DMS53 (cell line): ENCODE measurements at regions not wholly inside any gene's neighbourhood (a gene's known extent, or its start where the extent isn't known, plus 50 kb on each side); places are given as distances from the start of the nearest gene placed in this dataset.
"Not testable (repeated sequence)": the region's sequence is repeated elsewhere in the genome, so short reads cannot be mapped to it uniquely, and the experiment has no call there.

Source experiments
- DNase-seq: peaks from one replicate; lab custom pipeline; 2025; lab: John Stamatoyannopoulos, UW

DNA sequence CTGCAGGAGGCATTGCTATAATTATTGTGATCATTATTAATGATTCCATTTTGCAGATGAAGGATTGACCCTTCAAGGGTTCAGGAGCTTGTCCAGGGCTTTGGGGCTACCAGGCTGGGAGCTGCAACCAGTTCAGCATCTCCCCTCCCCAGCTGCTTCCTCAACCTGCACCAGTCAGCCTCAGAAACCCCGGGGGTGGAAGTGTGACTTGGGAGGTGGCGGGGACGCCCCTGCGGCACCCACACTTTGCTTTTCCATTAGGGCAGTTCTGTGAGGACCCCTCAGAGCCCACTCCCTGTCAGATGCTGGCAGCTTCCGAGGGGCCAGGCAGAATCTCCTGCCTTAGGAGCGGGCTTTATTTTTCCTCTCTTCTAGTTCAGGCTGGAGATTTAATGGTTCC lies 85.6 kb downstream of the OLFM1 start:
- DNase-seq = no peak

DNA sequence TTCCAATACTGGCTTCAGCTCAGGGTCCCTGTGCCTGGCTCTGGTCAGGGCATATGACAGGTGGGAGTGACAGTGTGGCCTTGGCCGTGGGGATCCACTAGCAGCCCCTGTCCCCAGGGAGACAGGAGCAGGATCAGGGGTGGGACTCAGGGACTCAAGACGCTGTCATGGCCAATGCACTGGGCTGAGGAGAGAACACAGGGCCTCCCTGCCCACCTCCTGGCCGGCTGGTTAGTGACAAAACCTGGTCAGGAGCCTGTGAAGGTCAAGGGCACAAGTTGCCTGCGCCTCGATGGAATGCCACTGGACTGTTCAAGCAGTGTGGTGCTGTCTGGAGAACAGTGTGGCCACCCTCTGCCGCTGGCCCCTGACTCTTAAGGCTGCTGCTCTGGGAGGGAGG lies 86.8 kb downstream of the OLFM1 start:
- DNase-seq = no peak

DNA sequence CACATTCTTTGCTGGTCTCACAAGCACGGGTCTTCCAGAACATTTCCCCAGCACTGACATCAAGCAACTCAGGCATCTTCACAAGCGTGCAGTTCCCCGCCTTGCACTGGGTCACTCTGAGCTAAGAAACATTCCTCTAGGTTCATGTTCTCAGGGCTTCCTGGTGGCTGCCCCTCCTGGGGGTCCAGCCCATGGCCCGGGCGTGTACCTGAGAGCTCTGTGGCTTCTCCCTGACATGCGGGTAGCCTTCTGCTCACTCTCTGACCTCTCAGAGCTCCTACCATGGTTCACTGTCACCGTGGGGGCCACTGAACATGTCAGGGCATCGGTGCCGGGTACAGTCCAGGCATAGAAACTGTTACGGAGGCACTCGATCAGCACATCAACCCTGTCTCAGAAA lies 87.5 kb downstream of the OLFM1 start:
- no peak for DNase-seq

DNA sequence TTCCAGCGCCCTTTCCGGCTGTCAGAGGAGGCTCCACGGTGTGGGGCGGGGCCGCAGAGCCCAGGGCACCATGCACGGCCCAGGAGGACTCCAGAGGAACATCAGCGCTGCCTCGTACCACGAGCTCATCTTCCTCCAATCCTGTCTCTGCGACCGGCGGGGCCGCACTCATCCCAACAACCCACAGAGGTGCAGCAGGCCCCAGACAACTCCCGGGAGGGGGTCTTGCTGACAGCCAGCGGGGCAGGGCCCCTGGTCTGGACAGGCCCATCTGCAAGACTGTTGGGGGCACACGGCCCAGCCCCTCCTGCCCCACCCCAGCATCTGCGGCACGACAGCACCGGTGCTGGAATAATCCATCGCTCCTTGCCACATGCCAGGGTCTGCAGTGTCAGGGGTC lies 88.8 kb downstream of the OLFM1 start:
- no peak for DNase-seq

DNA sequence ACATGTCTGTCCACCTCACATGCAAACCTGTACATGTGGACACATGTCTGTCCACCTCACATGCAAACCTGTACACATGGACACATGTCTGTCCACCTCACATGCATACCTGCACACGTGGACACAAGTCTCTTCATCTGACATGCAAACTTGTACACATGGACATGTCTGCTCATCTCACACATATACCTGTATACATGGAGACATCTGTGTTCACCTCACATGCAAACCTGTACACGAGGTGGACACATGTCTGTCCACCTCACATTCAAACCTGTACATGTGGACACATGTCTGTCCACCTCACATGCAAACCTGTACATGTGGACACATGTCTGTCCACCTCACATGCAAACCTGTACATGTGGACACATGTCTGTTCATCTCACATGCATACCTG lies 90.1 kb downstream of the OLFM1 start:
- DNase-seq = not testable (repeated sequence)

DNA sequence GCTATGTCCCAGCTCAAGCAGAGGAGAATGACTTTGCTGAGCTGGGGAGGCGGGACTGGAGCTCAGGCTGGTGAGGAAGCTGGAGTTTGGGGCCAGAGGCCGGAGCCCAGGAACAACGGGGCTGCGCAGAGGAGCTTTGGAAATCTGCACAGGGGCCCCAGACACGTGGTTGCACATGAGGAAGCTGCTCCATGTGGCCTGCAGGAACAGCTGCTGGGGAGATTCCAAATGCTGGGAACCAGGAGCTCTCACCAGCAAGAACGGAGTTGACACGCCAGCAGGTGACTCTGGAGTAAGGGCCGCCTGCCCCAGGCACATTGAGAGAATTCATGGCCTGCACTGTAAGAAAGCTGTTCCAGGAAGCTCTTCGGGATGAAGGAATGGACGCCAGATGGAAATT lies 91.0 kb downstream of the OLFM1 start:
- no peak for DNase-seq

DNA sequence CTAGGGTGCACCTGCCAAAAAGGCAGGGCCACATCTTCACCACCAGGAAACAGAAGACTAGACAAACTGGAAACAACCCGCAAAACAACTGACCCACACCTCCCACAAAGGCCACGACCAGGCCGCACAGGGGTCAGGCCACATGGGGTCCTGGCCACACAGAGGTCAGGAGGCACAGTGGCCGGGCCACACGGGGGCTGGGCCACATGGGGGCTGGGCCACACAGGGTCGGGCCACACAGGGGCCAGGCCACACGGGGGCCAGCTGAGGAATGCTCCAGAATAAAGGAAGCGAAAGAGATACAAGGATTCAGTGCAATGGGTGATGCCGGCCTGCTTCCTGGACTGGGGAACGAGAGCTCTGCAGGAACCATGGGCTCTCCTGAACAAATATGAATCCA lies 91.6 kb downstream of the OLFM1 start:
- DNase-seq = no peak

DNA sequence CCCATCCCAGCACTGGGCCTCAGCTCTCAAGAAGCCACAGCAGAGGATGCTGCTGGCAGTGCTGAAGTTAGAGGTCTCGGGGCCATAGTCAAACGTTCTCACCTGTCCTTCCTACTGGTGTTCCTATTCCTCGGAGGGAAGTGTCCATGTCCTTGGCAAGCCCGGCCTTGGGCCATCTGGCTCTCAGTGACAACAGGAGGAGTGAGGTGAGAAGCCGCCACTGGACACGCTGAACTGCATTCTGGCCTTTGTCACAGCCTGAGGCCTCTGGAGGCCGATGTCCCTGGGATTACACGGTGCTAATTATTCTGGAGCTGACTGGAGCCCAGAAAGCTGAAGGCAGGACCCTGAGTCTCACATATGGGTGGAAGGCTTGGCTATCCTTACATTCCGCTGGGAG lies 92.5 kb downstream of the OLFM1 start:
- no peak for DNase-seq

DNA sequence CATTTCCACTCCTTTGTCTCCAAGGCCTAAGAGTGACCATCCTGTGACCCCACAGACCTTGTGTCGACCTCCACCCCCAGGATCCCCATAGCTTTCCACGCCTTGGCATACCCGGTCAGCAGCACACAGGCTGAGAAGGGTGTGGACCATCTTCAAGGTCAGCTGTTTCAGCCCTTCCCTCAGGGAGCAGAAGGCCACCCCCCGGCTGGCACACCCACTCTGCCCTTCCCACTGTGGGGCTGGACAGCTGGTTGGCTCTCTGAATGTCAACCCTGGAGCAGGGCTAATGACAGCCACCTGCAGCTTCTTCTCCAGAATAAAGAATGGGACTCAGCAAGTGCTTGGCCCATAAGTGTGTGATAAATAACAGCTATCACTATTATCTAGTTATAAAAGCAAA lies 93.1 kb downstream of the OLFM1 start:
- no peak for DNase-seq

DNA sequence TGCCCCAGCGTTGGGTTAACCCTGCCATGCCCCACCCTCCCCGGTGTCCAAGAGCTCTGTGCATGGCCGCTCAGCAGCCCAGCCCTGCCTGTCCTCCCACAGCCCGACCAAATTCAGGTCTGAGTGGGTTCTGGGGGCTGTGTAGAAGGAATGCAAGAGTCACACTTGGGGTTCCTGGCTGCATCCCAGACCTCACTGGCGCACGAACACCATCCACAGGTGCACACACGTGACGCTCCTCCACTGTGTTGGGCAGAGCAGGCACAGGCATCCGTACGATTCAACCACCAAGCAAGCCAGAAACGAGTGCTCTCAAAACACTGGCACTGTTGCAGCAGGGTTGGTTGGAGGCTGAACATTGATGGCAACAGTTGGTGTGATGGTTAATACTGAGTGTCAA lies 93.9 kb downstream of the OLFM1 start:
- DNase-seq = no peak

DNA sequence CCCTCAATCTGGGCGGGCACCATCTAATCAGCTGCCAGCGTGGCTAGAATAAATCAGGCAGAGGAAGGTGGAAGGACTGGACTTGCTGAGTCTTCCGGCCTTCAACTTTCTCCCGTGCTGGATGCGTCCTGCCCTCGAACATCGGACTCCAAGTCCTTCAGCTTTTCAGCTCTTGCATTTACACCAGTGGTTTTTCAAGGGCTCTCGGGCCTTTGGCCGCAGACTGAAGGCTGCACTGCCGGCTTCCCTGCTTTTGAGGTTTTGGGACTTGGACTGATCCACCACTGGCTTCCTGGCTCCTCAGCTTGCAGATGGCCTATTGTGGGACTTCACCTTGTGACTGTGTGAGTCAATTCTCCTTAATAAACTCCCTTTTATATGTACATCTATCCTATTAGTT lies 94.4 kb downstream of the OLFM1 start:
- DNase-seq = not testable (repeated sequence)

DNA sequence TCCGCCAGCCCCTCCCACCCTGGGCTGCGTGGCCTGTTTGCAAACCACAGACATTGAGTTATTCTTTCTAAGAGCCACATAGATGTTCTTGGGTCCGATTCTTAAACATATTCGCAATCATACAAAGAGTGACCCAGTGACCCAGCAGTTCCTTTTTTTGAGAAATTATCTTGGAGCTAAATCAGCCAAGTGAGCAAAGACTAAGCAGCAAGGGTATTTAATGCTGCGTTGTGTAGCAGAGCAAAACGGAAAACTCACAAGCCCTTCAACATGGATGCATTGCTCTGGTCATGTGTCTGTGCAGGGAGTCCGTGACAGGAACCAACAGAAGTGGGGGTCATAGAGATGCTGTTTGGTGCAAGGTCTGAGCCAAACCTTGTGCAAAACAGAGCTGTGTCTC lies 95.6 kb downstream of the OLFM1 start:
- no peak for DNase-seq

DNA sequence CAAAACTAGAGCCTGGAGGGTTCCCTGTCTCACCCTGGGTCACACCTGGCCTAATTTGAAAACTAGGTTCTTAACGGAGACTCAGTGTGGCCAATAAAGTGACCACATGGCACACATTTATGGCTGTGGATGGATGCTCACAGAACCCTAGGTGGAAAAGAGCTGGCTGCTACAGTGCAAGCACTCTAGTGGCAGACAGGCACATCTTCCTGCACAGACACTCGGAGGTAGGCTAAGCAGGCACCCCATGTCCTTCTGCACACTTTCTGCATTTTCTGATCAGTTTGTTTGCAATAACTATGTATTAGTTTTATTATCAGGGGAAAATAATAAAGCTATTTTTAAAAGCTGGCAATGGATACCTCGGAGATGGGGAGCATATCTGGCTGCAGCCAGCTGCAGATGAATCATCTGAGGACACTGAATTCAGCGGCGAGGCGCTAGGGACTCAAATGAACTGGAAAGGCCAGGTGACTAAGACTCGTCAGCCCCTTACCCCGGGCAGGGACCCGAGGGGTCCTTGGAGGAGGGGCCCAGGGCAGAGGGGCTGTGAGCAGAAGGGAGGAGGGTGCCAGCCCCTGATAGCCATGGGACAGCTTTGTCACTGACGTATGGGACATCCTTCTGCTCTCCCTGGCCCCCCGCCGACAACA lies 96.2 kb downstream of the OLFM1 start:
- DNase-seq = no peak

DNA sequence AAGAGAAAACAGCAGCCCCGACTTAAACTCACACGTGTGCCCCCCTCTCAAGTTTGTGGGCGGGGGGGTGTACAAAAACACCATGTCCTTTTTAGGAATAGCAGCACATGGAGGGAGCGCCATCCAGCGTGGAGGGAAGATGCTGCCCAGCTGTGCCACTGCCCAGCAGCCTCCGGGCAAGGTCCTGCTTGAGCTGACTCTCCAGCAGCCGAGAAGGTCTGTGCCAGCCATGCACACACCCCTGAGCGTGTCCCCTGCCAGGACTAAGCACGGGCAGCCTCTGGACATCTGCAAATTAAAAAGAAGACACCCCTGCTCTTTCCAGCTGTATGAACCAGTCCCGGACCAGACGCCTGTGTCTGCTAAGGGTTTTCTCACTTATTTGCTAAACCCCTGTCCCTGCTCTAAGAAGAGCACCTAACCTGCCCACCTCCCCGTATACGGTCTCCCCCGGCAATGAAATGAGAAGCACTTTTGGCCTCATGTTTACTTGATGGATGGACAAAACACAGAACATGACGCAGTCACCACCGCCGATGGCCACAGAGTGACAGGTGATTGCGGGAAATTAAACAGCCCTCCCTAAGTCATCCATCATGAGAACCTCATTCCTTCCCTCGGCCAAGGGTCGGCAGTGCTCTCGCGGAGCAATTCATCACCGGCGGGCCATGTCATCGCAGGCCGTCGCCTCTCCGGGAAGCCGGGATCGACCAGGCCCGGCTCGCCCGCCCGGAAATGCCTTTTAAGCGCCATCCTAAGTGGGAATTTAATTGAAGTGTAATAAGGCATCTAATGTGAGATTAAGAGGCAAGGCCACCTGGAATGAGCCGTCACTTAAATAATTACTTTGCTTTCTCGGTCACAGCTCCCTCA lies 96.9 kb downstream of the OLFM1 start:
- no peak for DNase-seq

DNA sequence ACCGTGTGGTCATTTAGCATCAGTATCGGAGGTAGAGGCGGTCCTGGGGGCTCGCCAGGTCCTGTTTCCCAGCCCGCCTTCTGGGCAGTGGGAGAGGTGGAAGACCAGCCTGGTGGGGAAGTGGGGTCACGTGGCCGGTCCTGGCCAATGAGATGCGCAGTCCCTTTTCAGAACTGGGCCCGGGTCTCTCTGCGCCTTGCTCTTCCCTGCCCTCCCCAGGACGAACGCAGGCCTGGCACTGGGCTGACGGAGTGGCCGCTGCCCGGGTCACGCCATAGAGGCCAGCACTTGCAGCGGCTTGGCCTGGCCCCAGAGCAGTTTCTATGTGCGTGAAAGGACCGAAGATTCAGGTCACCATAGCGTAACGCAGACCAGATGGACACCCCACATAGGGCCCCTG lies 97.6 kb downstream of the OLFM1 start:
- no peak for DNase-seq

DNA sequence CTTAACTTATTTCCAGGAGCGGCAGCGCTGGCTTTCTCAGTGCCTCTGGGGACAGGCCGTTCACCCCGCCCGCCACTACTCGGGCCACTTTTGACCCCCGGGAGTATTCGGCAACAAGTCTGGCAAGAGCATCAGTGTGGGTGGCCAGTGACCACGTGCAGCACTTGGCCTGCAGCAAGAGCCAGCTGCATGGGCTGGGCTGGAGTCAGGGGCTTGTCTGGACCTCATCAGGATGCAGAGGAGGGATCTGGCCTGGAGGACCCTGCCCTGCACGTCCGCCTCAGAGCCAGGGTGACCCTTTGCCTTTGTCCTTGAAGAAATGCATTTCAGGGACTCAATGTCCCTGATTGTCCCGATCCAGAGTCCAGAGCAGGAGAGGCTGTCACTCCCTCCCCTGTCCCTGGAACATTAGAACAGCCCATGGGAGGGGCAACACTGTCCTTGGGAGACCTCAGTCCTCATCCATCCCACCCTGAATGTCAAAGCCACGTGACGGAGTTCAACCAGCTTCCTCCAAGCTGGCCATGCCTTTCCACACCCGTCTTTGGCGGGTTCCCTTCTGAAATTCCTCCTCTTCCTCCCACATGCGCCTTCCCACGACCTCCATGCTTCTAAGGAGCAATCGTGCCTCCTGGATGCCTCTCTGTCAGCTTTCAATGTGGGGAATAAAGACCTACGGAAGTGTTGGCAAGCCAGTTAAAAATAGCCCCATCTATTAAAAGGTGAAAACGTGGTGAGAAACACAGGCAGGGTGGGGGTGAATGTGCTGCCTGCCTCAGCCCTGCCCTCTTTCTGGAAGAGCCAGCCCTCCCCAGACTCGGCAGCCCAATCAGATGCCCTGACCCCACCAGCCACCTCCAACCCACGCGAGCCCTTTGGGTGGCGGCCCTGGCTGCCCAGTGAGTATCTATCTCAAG lies 99.0 kb downstream of the OLFM1 start:
- DNase-seq = no peak

DNA sequence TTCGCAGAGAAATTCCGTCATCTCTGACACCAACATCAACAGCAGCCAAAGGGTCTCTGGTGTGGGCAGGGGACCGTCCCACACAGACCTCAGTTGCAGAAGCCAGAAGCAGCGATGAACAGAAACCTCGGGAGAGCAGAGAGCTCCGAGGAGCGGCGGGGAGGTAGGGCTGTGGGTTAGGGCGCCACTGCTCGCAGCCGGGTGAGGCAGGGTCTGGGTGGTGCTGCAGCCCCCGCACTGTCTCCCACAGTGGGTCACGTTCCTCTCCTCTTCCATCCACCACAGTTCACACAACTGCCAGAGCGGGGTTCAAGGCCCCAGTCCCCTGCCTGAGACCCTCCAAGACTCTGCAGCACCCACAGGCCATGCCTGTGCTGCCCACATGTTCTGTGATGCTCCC lies 99.9 kb downstream of the OLFM1 start:
- no peak for DNase-seq

DNA sequence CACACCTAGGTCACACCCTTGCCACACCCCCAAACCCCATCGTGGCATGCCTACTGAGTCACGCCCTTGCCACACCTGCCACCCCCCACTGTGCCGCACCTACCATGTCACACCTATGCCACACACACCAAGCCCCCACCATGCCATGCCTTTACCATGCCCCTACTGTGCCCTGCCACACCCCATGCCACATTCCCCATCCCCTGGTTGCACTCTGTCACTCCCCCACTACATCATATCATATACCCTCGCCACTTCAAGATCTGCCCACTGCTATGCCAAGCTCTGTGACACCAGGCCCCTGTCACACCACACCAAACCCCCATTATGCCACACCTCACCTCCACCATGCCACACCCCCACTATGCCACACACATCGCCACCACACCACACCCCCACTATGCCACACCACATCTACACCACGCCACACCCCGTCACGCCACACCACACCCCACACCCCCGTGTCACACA lies 101.2 kb downstream of the OLFM1 start:
- no peak for DNase-seq

DNA sequence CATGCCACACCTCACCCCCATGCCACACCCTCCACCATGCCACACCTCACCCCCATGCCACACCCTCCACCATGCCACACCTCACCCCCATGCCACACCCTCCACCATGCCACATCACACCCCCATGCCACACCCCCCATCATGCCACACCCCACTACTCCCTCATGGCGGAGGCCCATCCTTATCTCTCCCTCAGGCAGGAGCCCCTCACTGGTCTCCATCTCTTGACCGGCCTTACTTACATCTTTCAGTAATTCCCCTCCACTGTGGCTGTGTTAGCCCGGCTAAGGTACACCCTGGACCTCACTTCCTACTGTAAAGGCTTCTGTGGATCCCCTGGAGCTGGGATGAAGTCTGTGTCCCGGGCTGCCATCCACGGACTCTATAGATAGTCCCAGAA lies 102.0 kb downstream of the OLFM1 start:
- no peak for DNase-seq

DNA sequence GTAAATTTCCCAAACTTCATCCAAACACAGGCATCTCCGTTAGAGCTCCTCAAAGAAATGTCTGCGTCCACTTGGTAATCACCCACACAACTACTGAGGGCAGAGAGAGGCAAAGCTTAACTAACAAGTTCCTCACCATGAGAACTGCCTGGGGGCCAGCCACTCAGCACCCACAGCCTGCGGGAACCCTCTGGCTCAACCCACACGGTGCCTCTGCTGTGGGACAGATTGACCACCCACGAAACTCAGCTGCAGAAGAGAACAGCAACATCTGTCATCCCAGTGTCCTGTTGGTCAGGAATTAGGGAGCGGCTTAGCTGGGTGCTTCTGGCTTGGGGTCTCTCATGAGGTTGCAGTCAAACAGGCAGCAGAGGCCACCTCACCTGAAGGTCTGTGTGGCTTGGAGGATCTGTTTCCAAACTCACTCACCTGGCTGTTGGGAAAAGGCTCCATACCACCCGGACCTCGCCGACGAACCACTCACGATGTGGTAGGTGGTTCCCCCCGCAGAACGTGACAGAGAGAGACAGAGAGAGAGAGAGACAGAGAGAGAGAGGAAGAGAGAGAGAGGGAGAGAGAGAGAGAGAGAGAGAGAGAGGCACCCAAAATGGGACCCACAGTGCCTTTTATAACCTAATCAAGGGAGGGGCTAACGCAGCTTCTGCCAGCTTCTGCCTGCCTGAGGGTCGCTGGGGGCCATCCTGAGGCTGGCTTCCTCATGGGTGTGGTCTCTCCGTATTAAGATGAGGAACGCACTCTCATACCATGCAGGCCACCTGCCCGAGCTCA lies 103.5 kb downstream of the OLFM1 start:
- no peak for DNase-seq

DNA sequence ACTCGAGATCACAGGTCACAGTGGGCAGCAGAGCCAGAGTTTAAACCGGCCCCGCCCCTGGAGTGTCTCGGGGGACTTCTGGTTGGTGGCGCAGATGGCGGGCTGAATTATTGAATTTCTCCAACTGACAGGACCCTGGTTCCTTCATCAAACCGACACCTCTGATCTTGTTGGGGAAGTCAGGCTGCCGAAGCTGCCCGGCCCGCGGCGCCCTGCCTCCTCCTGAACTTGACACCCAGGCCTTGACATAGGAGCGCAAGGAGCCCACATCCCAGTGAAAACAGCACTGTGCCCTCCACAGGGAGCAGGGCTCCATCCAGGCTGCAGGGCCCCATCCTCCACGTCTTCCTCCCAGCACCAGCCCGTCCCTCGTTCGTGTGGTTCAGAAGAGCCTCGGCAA lies 105.2 kb downstream of the OLFM1 start:
- DNase-seq = no peak

DNA sequence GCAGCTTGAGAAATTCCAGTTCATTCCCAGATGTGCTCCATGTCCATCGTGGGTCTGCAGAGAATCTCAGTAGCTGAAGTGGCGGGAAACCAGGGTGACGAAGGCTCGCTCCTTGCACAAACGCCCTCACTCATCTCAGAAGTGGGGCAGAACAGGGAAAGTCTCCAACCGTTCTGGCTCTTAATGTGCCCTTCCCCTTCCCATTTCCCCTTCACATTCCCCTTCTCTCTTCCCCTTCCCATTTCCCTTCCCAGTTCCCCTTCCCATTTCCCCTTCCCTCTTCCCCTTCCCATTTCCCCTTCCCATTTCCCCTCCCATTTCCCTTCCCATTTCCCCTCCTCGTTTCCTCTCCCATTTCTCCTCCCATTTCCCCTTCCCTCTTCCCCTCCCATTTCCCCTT lies 108.5 kb downstream of the OLFM1 start:
- DNase-seq = not testable (repeated sequence)
